Transverse colon (tissue), 4 donors: ENCODE measurements at regions not wholly inside any gene's neighbourhood (a gene's known extent, or its start where the extent isn't known, plus 50 kb on each side); places are given as distances from the start of the nearest gene placed in this dataset.

Experiments
- DNase-seq: peaks from one replicate; pipeline ENCODE4 v3.0.0-alpha.2; 2019
- H3K27ac ChIP-seq, 4 donors: fragments of 200-600 bp; sonication (generic); 2 replicates each; pipeline ENCODE4 v1.5.1; 2016 to 2018; ENCODE audit warnings: inconsistent platforms in 4 of 4
- H3K27me3 ChIP-seq: fragments of 200-600 bp; sonication (generic); 2 replicates; pipeline ENCODE4 v1.5.1; 2017; ENCODE audit warnings: inconsistent platforms
- H3K36me3 ChIP-seq, 4 donors: fragments of 200-600 bp; sonication (generic); 2 replicates each; pipeline ENCODE4 v1.5.1; 2017 to 2019; ENCODE audit warnings: inconsistent platforms in 4 of 4
- H3K4me1 ChIP-seq, 4 donors: fragments of 200-600 bp; sonication (generic); 2 replicates each; pipeline ENCODE4 v1.5.1; 2017 to 2020; ENCODE audit warnings: inconsistent platforms in 4 of 4
- H3K4me3 ChIP-seq, 4 donors: fragments of 200-600 bp; sonication (generic); 1 replicate in 1 of 4; 2 replicates in 3 of 4; pipeline versions ENCODE4 v1.5.1 to v1.6.1; 2017 to 2019; ENCODE audit warnings: inconsistent platforms in 4 of 4
- H3K9me3 ChIP-seq, 2 donors: fragments of 200-600 bp; sonication (generic); 2 replicates each; pipeline ENCODE4 v1.5.1; 2017 to 2019; ENCODE audit warnings: inconsistent platforms in 2 of 2
- CTCF ChIP-seq, 5 experiments: fragments of 200-600 bp in 3 of 5; fragments of 450-650 bp in 2 of 5; sonication (generic) in 3 of 5; IDR thresholded peaks; 1 replicate in 2 of 5; 2 replicates in 3 of 5; pipeline ENCODE4 v1.5.1; 2016 to 2017; ENCODE audit warnings: antibody characterized with exemption in 5 of 5, inconsistent platforms in 3 of 5, mild to moderate bottlenecking in 2 of 5, moderate library complexity in 1 of 5
- EP300 ChIP-seq: sonication (generic); formaldehyde crosslinking; IDR thresholded peaks from one replicate; pipeline ENCODE4 v1.6.1; 2017; ENCODE audit warnings: antibody characterized with exemption, low read depth
- POLR2A ChIP-seq: fragments of 450-650 bp; IDR thresholded peaks from one replicate; pipeline ENCODE4 v1.6.1; 2016; ENCODE audit warnings: antibody characterized with exemption, mild to moderate bottlenecking, moderate library complexity
- POLR2AphosphoS5 ChIP-seq, 3 donors: sonication (generic); formaldehyde crosslinking; IDR thresholded peaks; one replicate each; pipeline ENCODE4 v1.6.1; 2016; ENCODE audit warnings: antibody characterized with exemption in 3 of 3
- WGBS, 2 donors: methylation state at CpG; one replicate each; pipeline ENCODE4 v1.1.5; 2018; ENCODE audit warnings: low coverage in 1 of 2; 5-methylcytosine and 5-hydroxymethylcytosine counted together
- in situ Hi-C, 4 donors: fragments of 200-750 bp; cut with MboI; loops; one replicate each; pipeline versions ENCODE4 v1.15.0 to v1.15.1; 2017; ENCODE audit warnings: low sequenced_read_pairs in 3 of 4, low pct_ligation_motif_present in 1 of 4, low pct_unique_long_range_greater_than_20kb in 1 of 4
- intact Hi-C: fragments of 100-400 bp; cut with DNase I; formaldehyde crosslinking; loops from one replicate; pipeline ENCODE4 v1.15.1; 2023; ENCODE audit warnings: low total_unique reads

- no peak for TF ChIP-seq EP300
- no peak for TF ChIP-seq POLR2AphosphoS5 (IDR thresholded peaks at IDR 0.05)
- TF ChIP-seq POLR2A = no peak
- TF ChIP-seq CTCF (IDR thresholded peaks at IDR 0.05) = no peak
- intact Hi-C loops (no loop called here), in situ Hi-C loops (no loop called here)
- Histone ChIP-seq H3K27ac (no peak overlapping the region), H3K36me3 (no peaks in the 10 kb centered on the region), H3K4me3 (no peak overlapping the region), H3K4me1 (no peaks in the 10 kb centered on the region), H3K27me3 (no peaks in the 10 kb centered on the region), H3K9me3 (no peaks in the 10 kb centered on the region)
- DNase-seq = no peak
- 46 to 70% methylated on average over 3 of the region's 3 CpGs for WGBS, 2 donors
Observed at GRCh38 chr11:88043149-88043548, 132.1 kb downstream of the RAB38 start.

DNA sequence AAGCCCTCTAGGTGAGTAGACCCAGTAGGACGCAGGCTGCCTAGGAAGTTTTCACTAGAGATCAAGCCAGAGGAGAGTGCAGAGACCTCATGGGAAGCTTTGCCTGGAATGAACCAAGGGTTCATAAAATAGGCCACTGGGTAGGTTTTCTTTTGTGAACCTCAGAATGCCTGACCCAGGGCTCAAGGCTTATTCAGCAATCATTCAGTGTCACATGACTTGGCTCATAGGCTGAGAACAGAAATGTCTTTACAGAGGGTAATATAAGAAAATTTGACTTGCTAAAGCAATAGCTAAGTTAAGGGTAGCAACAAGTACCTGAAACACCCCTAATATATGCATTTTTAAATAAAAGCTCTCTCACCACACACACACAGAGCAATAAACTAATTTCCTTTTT, 132.6 kb downstream of the RAB38 start:
- Histone ChIP-seq H3K4me1 (no peaks in the 10 kb centered on the region), H3K4me3 (no peak overlapping the region), H3K27me3 (no peaks in the 10 kb centered on the region), H3K27ac (no peak overlapping the region), H3K9me3 (no peaks in the 10 kb centered on the region), H3K36me3 (no peaks in the 10 kb centered on the region)
- intact Hi-C loops (no loop called here), in situ Hi-C loops (no loop called here)
- TF ChIP-seq CTCF (IDR thresholded peaks at IDR 0.05) = no peak
- no peak for TF ChIP-seq EP300
- DNase-seq = no peak
- WGBS, 2 donors = 78% methylated on average over 1 of the region's 1 CpG; no CpG with 5 or more reads in 1 of the 2 donors

- no peaks in the 10 kb centered on the region for H3K9me3 ChIP-seq
- H3K4me1 ChIP-seq = no peaks in the 10 kb centered on the region
- no peaks in the 10 kb centered on the region for H3K27me3 ChIP-seq
- DNase-seq = no peak
- intact Hi-C loops (no loop called here), in situ Hi-C loops (no loop called here)
- TF ChIP-seq EP300 = no peak
- TF ChIP-seq POLR2AphosphoS5 (IDR thresholded peaks at IDR 0.05) = no peak
- TF ChIP-seq POLR2A = no peak
- TF ChIP-seq CTCF (IDR thresholded peaks at IDR 0.05) = no peak
- 86 to 100% methylated on average over 2 of the region's 2 CpGs for WGBS, 2 donors
- no peak overlapping the region for H3K27ac ChIP-seq
- no peaks in the 10 kb centered on the region for H3K36me3 ChIP-seq
- H3K4me3 ChIP-seq = no peak overlapping the region
Observed at GRCh38 chr11:88042238-88042637, 133.0 kb downstream of the RAB38 start.

GRCh38 chr11:88041679-88042078, 133.6 kb downstream of the RAB38 start:
- H3K4me1 ChIP-seq = no peaks in the 10 kb centered on the region
- 79 to 98% methylated on average over 2 of the region's 2 CpGs for WGBS, 2 donors
- no peaks in the 10 kb centered on the region for H3K36me3 ChIP-seq
- intact Hi-C loops = no loop called here
- in situ Hi-C loops = no loop called here
- H3K27me3 ChIP-seq = no peaks in the 10 kb centered on the region
- TF ChIP-seq CTCF (IDR thresholded peaks at IDR 0.05) (no peak), POLR2A (no peak), POLR2AphosphoS5 (IDR thresholded peaks at IDR 0.05) (no peak), EP300 (no peak)
- no peaks in the 10 kb centered on the region for H3K9me3 ChIP-seq
- no peak overlapping the region for H3K27ac ChIP-seq
- no peak for DNase-seq
- no peak overlapping the region for H3K4me3 ChIP-seq
